Right cardiac atrium (tissue), 5 donors: ENCODE measurements at regions not wholly inside any gene's neighbourhood (a gene's known extent, or its start where the extent isn't known, plus 50 kb on each side); places are given as distances from the start of the nearest gene placed in this dataset.

Experiments
- ATAC-seq, 2 donors: fragments of 200-7000 bp; cut with Tn5 transposase; one replicate each; pipeline versions ENCODE4 v1.8.0 to v1.9.1; 2020; ENCODE audit warnings: moderate library complexity in 2 of 2, mild to moderate bottlenecking in 1 of 2
- DNase-seq, 3 donors: peaks; one replicate each; pipeline ENCODE4 v3.0.0-alpha.2; 2020
- H3K27ac ChIP-seq: one replicate; pipeline ENCODE4 v1.5.1; 2013; ENCODE audit warnings: mild to moderate bottlenecking, low read length, control low read depth, moderate library complexity
- H3K27me3 ChIP-seq: one replicate; pipeline ENCODE4 v1.6.1; 2013; ENCODE audit not compliant: control insufficient read depth, insufficient read depth
- H3K4me1 ChIP-seq: one replicate; pipeline ENCODE4 v1.6.1; 2013; ENCODE audit warnings: low read length; ENCODE audit not compliant: control insufficient read depth, insufficient read depth
- H3K4me3 ChIP-seq: one replicate; pipeline ENCODE4 v1.5.1; 2013; ENCODE audit warnings: low read length, control low read depth
- H3K9me3 ChIP-seq: one replicate; pipeline ENCODE4 v1.6.1; 2013; ENCODE audit warnings: low read length; ENCODE audit not compliant: control insufficient read depth
- WGBS: extraction: QIAGEN DNeasy Blood & Tissue Kit; methylation state at CpG from one replicate; pipeline ENCODE4 v1.1.7; 2013; 5-methylcytosine and 5-hydroxymethylcytosine counted together
- intact Hi-C, 4 donors: fragments of 100-400 bp; cut with DNase I; formaldehyde crosslinking; loops; one replicate each; pipeline versions ENCODE4 v1.11.0 to v1.14.0; 2022 to 2023
- donor health status: healthy with polysubstance abuse.
- donor health status: DM: no; HTN: yes; CAD: no.
- donor health status: DM: no; HTN: no; CAD: no.
- donor health status: DM: no; HTN: yes; CAD: no; lungs with severe emphysema.
- donor health status: DM: yes; HTN: yes; CAD: no.

- ATAC-seq = no peak
- intact Hi-C loops = no loop called here
Measured at GRCh38 chr4:23516716-23517115, 373.1 kb downstream of the PPARGC1A start.

GRCh38 chr4:23504083-23504482 is 385.8 kb downstream of the PPARGC1A start:
- no peaks in the 10 kb centered on the region for H3K27me3 ChIP-seq
- WGBS = 47% methylated on average over 2 of the region's 2 CpGs
- no peaks in the 10 kb centered on the region for H3K9me3 ChIP-seq
- H3K4me1 ChIP-seq = peaks cover 1% of the 10 kb centered on the region
- no peak overlapping the region for H3K4me3 ChIP-seq
- DNase-seq = no peak
- ATAC-seq = no peak
- intact Hi-C loops = no loop called here
- H3K27ac ChIP-seq = no peak overlapping the region

More at GRCh38 chr4:23516716-23517115, 373.1 kb downstream of the PPARGC1A start:
- no peaks in the 10 kb centered on the region for H3K9me3 ChIP-seq
- no peak overlapping the region for H3K4me3 ChIP-seq
- H3K4me1 ChIP-seq = no peaks in the 10 kb centered on the region
- no peak for DNase-seq
- WGBS = 80% methylated on average over 3 of the region's 3 CpGs
- H3K27me3 ChIP-seq = no peaks in the 10 kb centered on the region
- no peak overlapping the region for H3K27ac ChIP-seq

DNA sequence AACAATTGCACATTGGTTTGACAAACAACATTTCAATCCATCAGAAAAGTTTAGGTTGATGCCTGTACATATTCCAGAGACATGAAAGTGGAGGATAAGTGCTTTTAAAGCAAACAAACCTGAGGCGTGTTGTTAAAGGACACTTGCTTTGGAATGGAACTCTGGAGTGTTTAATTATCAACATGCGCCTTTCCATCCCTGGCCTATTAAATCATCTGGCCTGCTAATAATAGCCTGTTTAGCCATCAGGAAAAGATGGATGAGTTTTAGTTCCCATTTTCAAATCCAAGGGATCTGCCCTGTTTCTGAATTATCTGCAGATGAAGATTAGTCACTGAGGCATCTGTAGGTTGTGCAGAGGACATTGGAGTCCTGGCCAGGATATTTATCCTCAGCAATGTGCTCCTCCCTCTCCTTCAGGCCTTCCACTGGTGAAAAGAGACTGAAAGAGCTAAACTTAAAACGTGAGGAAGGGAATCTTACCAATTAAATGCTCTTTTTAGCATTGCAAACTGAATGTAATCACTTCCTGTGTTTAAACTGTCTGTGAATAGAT is 388.9 kb downstream of the PPARGC1A start:
- intact Hi-C loops = no loop called here
- H3K27me3 ChIP-seq = no peaks in the 10 kb centered on the region
- WGBS = 49% methylated on average over 3 of the region's 3 CpGs
- ATAC-seq (no peak), DNase-seq (no peak)
- H3K4me1 ChIP-seq = peaks cover 1% of the 10 kb centered on the region
- H3K27ac ChIP-seq = no peak overlapping the region
- no peak overlapping the region for H3K4me3 ChIP-seq
- H3K9me3 ChIP-seq = no peaks in the 10 kb centered on the region

GRCh38 chr4:23485801-23486200 is 404.0 kb downstream of the PPARGC1A start:
- DNase-seq = peak in 2 of 3 donors; percentile 28 to 53
- H3K4me3 ChIP-seq = no peak overlapping the region
- H3K27ac ChIP-seq = no peak overlapping the region
- H3K9me3 ChIP-seq = no peaks in the 10 kb centered on the region
- intact Hi-C loops = no loop called here
- peak; percentile 58 to 79 for ATAC-seq
- H3K4me1 ChIP-seq = peaks cover 2% of the 10 kb centered on the region
- H3K27me3 ChIP-seq = no peaks in the 10 kb centered on the region

DNA sequence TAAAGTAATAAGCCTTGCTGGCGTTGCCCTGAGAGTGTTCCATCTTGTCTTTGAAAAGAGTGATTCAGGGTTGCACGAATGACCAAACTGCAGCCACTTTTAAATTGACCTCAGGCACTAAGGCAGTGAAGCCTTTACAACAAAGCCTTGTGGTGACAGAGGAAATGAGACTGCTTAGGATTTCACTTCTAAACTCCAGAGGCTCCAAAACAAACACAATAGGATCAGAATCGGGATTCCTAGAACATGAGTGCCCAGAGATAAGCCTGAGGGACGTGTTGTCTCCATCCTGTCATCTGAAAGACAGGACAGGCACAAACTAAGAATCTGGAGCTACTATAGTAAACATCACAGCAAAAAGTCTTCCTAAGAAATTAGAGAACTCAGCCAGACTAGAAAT is 405.2 kb downstream of the PPARGC1A start:
- no peak overlapping the region for H3K27ac ChIP-seq
- ATAC-seq (peak; percentile 50 to 70), DNase-seq (no peak)
- H3K27me3 ChIP-seq = no peaks in the 10 kb centered on the region
- no peak overlapping the region for H3K4me3 ChIP-seq
- 4% methylated on average over 4 of the region's 4 CpGs for WGBS
- H3K4me1 ChIP-seq = peaks cover 2% of the 10 kb centered on the region
- H3K9me3 ChIP-seq = no peaks in the 10 kb centered on the region
- intact Hi-C loops = no loop called here

- Histone ChIP-seq H3K4me1 (peaks cover 2% of the 10 kb centered on the region), H3K27ac (no peak overlapping the region), H3K27me3 (no peaks in the 10 kb centered on the region), H3K4me3 (no peak overlapping the region), H3K9me3 (no peaks in the 10 kb centered on the region)
- peak in 2 of 3 donors; percentile 19 to 22 for DNase-seq
- intact Hi-C loops = no loop called here
- peak; percentile 74 to 88 for ATAC-seq
- 38% methylated on average over 5 of the region's 5 CpGs for WGBS
Measured at GRCh38 chr4:23483320-23483960, 406.4 kb downstream of the PPARGC1A start.

DNA sequence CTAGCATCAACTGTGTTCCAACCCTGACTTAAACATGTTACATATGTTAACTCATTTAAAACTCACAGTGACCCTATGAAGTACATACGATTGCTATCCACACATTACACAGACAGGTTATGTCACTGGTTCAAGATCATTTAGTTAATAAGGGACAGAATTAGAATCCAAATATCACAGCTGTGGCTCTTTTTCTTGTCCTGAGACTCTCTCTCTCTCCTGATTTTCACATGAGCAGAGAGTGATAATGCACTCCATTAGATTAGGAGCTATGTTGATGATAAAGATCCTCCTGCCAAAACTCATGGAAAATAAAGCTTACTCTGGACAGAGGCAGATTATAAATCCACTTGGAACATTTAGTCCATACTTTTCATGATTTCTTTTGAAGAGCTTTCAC is 408.3 kb downstream of the PPARGC1A start:
- intact Hi-C loops = no loop called here

DNA sequence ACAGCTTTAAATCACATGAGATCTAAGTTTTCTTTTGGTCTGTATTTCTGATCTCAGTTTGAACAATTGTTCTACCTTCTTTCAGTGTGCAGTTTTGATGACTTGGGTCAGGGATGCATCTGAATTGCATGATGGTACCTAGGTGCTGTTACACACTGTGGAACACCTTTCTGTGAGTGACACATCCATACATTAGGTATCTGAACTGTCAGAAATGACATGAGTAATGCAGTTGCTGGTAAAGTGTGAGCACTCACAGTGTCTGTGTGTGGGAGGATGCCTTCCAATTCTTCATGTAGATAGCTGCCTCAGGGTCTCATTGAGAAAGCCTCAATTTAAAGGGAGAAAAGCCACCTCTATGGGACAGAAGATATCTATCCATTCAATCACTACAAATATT is 411.9 kb downstream of the PPARGC1A start:
- H3K27ac ChIP-seq = no peak overlapping the region
- no peaks in the 10 kb centered on the region for H3K9me3 ChIP-seq
- no peaks in the 10 kb centered on the region for H3K27me3 ChIP-seq
- no peak for ATAC-seq
- no peaks in the 10 kb centered on the region for H3K4me1 ChIP-seq
- intact Hi-C loops = no loop called here
- DNase-seq = no peak
- H3K4me3 ChIP-seq = no peak overlapping the region

More for the DNA sequence above, 408.3 kb downstream of the PPARGC1A start:
- no peak for ATAC-seq
- no peak for DNase-seq
- Histone ChIP-seq H3K27me3 (no peaks in the 10 kb centered on the region), H3K4me3 (no peak overlapping the region), H3K9me3 (no peaks in the 10 kb centered on the region), H3K27ac (no peak overlapping the region), H3K4me1 (peaks cover 2% of the 10 kb centered on the region)
- 55% methylated on average over 1 of the region's 1 CpG for whole genome bisulfite sequencing

DNA sequence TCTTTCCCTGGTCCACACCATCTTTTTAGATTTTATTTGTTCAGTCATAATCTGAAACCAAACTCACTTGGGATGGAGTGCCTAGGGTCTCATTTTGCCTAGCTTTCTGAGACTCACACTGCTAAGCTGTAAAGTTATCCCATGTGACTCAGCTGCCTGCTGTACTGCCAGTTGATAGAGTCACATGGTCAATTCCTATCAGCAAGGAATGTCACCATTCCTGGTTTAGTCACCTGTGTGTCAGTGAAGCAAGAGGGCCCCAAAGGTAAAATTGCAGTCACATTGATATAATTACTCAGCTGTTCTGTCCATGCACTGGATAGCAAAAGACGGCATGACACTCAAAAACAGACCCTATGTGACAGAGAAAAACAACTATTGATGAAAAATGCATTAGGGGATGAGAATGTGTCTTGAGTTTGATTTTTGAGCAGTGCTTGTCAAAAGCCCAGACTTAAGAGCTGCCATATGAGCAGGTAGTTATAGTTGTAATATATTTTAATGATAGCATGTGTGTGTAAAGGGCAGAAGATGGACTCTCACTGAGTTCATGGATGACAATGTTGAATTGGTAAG is 413.2 kb downstream of the PPARGC1A start:
- Histone ChIP-seq H3K27ac (no peak overlapping the region), H3K4me3 (no peak overlapping the region), H3K4me1 (no peaks in the 10 kb centered on the region), H3K9me3 (no peaks in the 10 kb centered on the region), H3K27me3 (no peaks in the 10 kb centered on the region)
- ATAC-seq (no peak), DNase-seq (no peak)
- WGBS = 72% methylated on average over 1 of the region's 1 CpG
- intact Hi-C loops = no loop called here

GRCh38 chr4:23463071-23463470 is 426.8 kb downstream of the PPARGC1A start:
- Histone ChIP-seq H3K9me3 (no peaks in the 10 kb centered on the region), H3K4me1 (no peaks in the 10 kb centered on the region), H3K4me3 (no peak overlapping the region), H3K27me3 (no peaks in the 10 kb centered on the region), H3K27ac (no peak overlapping the region)
- DNase-seq (no peak), ATAC-seq (no peak)
- intact Hi-C loops = no loop called here

DNA sequence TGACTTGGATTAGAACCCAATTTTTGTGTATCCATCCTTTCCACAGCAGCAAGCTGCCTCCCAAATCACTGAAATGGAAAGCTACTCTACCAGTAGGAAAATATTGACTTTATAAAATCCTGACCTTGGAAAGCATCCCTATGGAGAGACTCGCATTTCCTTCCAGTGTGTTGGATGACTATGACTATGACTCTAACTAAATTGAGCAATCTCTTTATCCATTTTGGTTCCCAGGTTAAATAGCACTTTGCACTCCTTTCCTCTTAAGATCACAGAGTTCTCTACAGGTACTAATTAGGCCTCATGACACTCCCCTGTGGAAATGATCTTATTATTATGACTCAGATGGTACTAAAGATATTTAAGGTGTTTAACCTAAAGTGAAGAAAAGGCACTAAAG is 431.8 kb downstream of the PPARGC1A start:
- ATAC-seq (peak in 1 of 2 donors; percentile 64), DNase-seq (no peak)
- intact Hi-C loops = no loop called here
- H3K4me3 ChIP-seq = no peak overlapping the region
- WGBS = 56% methylated on average over 1 of the region's 1 CpG
- no peaks in the 10 kb centered on the region for H3K4me1 ChIP-seq
- H3K9me3 ChIP-seq = no peaks in the 10 kb centered on the region
- H3K27me3 ChIP-seq = no peaks in the 10 kb centered on the region
- no peak overlapping the region for H3K27ac ChIP-seq
